Peyer's patch (tissue), 4 donors: ENCODE measurements at regions not wholly inside any gene's neighbourhood (a gene's known extent, or its start where the extent isn't known, plus 50 kb on each side); places are given as distances from the start of the nearest gene placed in this dataset.

Source experiments
- CTCF ChIP-seq, 6 experiments: fragments of 450-650 bp in 4 of 6; fragments of 200-600 bp in 2 of 6; sonication (generic) in 1 of 6; IDR thresholded peaks; one replicate each; pipeline ENCODE4 v1.5.1; 2017 to 2019; ENCODE audit warnings: antibody characterized with exemption in 6 of 6, mild to moderate bottlenecking in 3 of 6, moderate library complexity in 1 of 6
- POLR2A ChIP-seq, 2 donors: fragments of 450-650 bp; IDR thresholded peaks; one replicate each; pipeline ENCODE4 v1.5.1; 2017; ENCODE audit warnings: antibody characterized with exemption in 2 of 2, mild to moderate bottlenecking in 2 of 2, moderate library complexity in 2 of 2

GRCh38 chr12:87793131-87793530 lies 236.1 kb downstream of the C12orf50 start:
- TF ChIP-seq CTCF (IDR thresholded peaks at IDR 0.05) (no peak), POLR2A (IDR thresholded peaks at IDR 0.05) (no peak)
